GM06990 (cell line): ENCODE measurements at regions not wholly inside any gene's neighbourhood (a gene's known extent, or its start where the extent isn't known, plus 50 kb on each side); places are given as distances from the start of the nearest gene placed in this dataset.

Source experiments
- DNase-seq: peaks from one replicate; pipeline ENCODE4 v3.0.0-alpha.2; 2011; ENCODE audit not compliant: insufficient read length; ENCODE audit errors: extremely low read depth
- H3K27me3 ChIP-seq: replicated peaks from 2 replicates; pipeline ENCODE4 v1.6.0; 2011; ENCODE audit warnings: low read length; ENCODE audit not compliant: control insufficient read depth, insufficient read depth
- H3K36me3 ChIP-seq: 2 replicates; pipeline ENCODE4 v1.5.1; 2011; ENCODE audit warnings: low read length; ENCODE audit not compliant: control insufficient read depth, insufficient read depth
- H3K4me3 ChIP-seq: replicated peaks from 2 replicates; pipeline ENCODE4 v1.5.1; 2011; ENCODE audit warnings: low read depth, mild to moderate bottlenecking, control low read depth, low read length
- TF ChIP-seq, protein P1 (sequence below): IDR thresholded peaks from 2 replicates; pipeline ENCODE4 v1.5.1; 2011; ENCODE audit warnings: low read length, control low read depth, mild to moderate bottlenecking, inconsistent platforms; ENCODE audit not compliant: insufficient read depth, poor library complexity, severe bottlenecking

DNA sequence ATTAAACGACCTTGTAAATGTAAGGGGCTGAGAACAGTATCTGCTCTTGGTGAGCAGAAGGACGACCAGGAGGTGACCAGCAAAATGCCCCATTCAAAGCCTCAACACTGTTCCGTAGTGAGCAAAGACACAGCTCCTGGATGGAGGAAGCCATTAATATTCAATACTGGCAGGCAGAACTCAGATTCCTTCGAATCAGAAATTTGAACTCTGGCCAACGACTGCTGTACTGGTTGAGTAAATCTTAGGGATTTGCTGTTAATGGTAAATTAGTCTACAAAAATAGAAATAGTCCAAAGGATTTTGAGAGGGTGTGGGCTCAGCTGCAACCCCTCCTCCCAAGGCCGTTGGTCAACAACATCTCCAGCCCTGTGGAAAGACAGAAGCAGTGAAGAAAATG, 130.5 kb upstream of the PFKP start:
- TF ChIP-seq, protein P1, sequence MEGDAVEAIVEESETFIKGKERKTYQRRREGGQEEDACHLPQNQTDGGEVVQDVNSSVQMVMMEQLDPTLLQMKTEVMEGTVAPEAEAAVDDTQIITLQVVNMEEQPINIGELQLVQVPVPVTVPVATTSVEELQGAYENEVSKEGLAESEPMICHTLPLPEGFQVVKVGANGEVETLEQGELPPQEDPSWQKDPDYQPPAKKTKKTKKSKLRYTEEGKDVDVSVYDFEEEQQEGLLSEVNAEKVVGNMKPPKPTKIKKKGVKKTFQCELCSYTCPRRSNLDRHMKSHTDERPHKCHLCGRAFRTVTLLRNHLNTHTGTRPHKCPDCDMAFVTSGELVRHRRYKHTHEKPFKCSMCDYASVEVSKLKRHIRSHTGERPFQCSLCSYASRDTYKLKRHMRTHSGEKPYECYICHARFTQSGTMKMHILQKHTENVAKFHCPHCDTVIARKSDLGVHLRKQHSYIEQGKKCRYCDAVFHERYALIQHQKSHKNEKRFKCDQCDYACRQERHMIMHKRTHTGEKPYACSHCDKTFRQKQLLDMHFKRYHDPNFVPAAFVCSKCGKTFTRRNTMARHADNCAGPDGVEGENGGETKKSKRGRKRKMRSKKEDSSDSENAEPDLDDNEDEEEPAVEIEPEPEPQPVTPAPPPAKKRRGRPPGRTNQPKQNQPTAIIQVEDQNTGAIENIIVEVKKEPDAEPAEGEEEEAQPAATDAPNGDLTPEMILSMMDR, result no peak
- DNase-seq, result no peak
- H3K36me3 ChIP-seq, result no peaks in the 10 kb centered on the region
- H3K4me3 ChIP-seq, result no peak overlapping the region
- H3K27me3 ChIP-seq, result no peaks in the 10 kb centered on the region

DNA sequence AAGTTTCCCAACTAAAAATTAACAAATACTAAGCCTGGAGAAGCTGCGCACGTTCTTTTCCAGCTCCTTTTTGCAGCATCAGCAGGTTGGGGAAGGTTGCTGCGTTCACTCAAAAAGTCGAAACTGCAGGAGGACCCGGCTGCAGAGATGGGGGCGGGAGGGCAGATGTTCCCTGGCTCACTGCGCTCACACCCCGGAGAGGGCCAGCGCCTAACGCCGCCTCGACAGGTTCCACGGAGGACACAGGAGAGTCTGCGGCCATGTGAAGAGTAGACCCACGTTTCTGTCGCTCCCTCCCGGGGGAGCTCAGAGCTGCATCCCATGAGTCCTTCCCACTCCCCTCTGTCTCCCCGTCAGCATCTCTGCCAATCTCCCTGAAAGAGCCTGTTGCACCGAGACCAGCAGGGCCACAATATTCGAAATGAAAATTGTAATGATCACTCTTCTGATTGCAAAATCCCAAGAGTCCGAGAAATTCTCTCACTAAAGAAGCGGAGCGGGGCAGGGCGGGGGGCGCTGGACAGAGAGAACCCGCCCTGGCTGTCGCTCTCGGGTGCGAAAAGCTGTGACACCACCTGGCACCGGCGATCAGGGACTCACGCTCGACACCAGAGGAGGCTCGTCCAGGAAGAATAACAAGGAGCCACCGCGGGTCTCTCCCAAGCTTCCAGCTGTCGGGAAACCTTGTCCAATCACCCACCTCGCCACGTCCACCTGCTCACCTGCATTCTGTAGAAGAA, 131.5 kb upstream of the PFKP start:
- Histone ChIP-seq H3K4me3 (no peak overlapping the region), H3K27me3 (no peaks in the 10 kb centered on the region), H3K36me3 (no peaks in the 10 kb centered on the region)
- TF ChIP-seq, protein P1, result no peak
- no peak for DNase-seq

DNA sequence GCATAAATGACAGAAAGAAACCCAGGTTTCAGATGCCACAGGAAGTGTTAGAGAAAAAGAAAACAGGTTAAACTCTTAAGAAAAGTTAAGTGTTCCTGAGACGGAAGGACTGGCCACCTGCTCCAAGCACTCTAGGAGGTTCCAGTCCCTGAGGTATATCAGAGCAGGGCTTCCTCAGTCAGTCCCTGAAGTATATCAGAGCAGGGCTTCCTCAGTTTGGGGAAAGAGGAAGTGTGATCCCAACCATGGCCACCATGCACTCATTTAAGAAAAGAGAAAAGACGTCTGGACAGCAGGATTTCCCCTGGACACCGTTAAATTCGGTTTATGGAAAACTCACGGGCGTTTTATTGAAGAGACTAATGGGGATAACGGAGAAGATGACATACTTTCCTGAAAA, 133.4 kb upstream of the PFKP start:
- DNase-seq, result no peak
- H3K36me3 ChIP-seq, result no peaks in the 10 kb centered on the region
- TF ChIP-seq, protein P1, result no peak
- H3K4me3 ChIP-seq, result no peak overlapping the region
- H3K27me3 ChIP-seq, result no peaks in the 10 kb centered on the region

DNA sequence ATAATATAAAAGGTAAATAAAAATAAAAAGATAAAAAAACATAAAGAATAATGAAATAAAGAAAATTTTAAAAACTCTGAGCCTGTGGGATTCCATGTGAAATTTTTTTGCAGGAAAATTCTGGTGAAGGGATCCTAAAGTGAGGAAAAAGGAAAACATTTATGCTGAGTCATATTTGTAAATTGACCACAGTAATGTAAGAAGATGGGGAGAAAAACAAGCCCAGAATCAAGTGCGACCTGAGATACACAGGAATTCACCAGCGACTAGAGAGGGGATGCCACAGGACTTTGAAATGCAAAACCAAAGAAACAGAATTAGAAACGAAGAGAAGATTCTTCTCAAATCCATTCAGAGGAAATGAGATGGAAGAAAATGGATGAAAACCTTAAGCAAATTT, 133.8 kb upstream of the PFKP start:
- no peaks in the 10 kb centered on the region for H3K27me3 ChIP-seq
- no peak overlapping the region for H3K4me3 ChIP-seq
- TF ChIP-seq, protein P1, result no peak
- H3K36me3 ChIP-seq, result no peaks in the 10 kb centered on the region
- DNase-seq, result no peak

DNA sequence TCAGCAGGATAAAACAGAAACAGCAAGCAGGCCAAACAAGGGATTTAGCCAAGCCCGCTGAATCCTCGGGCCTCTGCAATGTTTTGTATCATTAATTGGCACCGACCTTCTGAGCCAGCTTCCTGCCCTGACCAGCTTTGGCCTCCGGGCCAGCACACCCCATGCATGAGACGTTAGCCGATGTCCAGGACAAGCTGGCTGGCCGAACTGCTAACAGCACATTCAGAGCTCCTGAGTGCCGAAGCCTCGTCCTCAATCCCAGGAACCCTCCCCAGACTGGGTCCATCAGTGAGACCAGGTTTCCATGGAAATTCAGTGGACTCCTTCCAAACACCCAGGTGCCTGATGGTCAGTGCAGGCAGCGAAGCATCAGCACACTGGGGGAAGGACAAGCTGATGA, 134.3 kb upstream of the PFKP start:
- TF ChIP-seq, protein P1, result no peak
- no peak overlapping the region for H3K4me3 ChIP-seq
- H3K36me3 ChIP-seq, result no peaks in the 10 kb centered on the region
- no peak for DNase-seq
- H3K27me3 ChIP-seq, result no peaks in the 10 kb centered on the region
